IPS-20b (cell line): ENCODE measurements at regions not wholly inside any gene's neighbourhood (a gene's known extent, or its start where the extent isn't known, plus 50 kb on each side); places are given as distances from the start of the nearest gene placed in this dataset.
"Not testable (repeated sequence)": the region's sequence is repeated elsewhere in the genome, so short reads cannot be mapped to it uniquely, and the experiment has no call there.

Experiments
- H3K27ac ChIP-seq: one replicate; pipeline ENCODE4 v1.5.1; 2013; ENCODE audit warnings: low read length
- H3K27me3 ChIP-seq: 2 replicates; pipeline ENCODE4 v1.6.1; 2013; ENCODE audit warnings: mild to moderate bottlenecking, low read length, inconsistent platforms; ENCODE audit not compliant: insufficient read depth
- H3K36me3 ChIP-seq: 2 replicates; pipeline ENCODE4 v1.6.1; 2013; ENCODE audit warnings: low read depth, mild to moderate bottlenecking, inconsistent platforms, low read length, moderate library complexity; ENCODE audit not compliant: insufficient read depth
- H3K4me1 ChIP-seq: 2 replicates; pipeline ENCODE4 v1.6.1; 2013; ENCODE audit warnings: mild to moderate bottlenecking, control low read depth, inconsistent platforms, low read length, moderate library complexity; ENCODE audit not compliant: insufficient read depth
- H3K4me3 ChIP-seq: 2 replicates; pipeline ENCODE4 v1.5.1; 2013; ENCODE audit warnings: mild to moderate bottlenecking, low read length, inconsistent platforms
- H3K9ac ChIP-seq: 2 replicates; pipeline ENCODE4 v1.6.1; 2013; ENCODE audit warnings: low read depth, mild to moderate bottlenecking, inconsistent platforms, low read length, moderate library complexity
- H3K9me3 ChIP-seq: 2 replicates; pipeline ENCODE4 v1.6.1; 2013; ENCODE audit warnings: mild to moderate bottlenecking, low read depth, low read length, inconsistent platforms; ENCODE audit not compliant: insufficient read depth

DNA sequence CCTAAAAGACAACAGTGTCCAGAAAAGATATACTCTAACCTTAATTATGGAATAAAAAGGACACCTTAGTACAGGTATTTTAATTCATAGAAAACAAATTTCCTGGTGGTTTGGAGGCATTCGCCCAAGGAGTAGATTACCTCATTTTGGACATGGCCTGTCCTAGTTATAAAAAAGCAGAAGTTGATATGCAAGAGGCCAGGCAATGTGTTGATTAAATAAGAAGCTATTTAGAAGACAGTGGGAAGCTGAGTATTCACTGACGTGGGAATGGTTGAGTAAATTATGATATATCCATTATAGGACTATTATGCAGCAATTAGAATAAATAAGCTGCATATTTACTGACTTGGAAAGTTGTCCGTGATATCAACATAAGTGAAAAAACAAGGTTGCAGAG lies 314.9 kb downstream of the ALDH8A1 start:
- Histone ChIP-seq H3K27ac (no peak overlapping the region), H3K4me1 (peaks cover 11% of the 10 kb centered on the region), H3K9ac (no peak overlapping the region), H3K36me3 (no peaks in the 10 kb centered on the region), H3K9me3 (no peaks in the 10 kb centered on the region), H3K27me3 (no peaks in the 10 kb centered on the region), H3K4me3 (no peak overlapping the region)

DNA sequence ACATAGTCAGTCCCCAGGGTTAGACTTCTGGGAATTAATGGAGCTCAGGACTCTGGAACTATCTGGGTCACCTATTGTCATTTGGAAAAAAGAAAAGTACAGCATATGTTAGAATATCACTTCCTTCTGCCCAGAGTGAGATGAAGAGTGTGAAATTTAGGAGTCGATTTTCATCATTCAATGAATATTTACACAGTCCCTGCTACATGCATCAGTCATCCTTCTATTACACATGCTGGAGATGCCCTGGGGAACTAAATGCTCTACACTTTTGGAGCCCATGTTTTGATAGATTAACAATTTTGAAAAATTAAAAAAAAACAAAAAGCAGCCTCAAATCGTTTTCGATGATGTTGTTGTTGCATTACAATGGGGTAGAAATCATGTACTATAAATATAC lies 315.4 kb downstream of the ALDH8A1 start:
- H3K36me3 ChIP-seq: no peaks in the 10 kb centered on the region
- H3K9ac ChIP-seq: no peak overlapping the region
- H3K9me3 ChIP-seq: no peaks in the 10 kb centered on the region
- no peak overlapping the region for H3K27ac ChIP-seq
- peaks cover 11% of the 10 kb centered on the region for H3K4me1 ChIP-seq
- no peaks in the 10 kb centered on the region for H3K27me3 ChIP-seq
- no peak overlapping the region for H3K4me3 ChIP-seq

DNA sequence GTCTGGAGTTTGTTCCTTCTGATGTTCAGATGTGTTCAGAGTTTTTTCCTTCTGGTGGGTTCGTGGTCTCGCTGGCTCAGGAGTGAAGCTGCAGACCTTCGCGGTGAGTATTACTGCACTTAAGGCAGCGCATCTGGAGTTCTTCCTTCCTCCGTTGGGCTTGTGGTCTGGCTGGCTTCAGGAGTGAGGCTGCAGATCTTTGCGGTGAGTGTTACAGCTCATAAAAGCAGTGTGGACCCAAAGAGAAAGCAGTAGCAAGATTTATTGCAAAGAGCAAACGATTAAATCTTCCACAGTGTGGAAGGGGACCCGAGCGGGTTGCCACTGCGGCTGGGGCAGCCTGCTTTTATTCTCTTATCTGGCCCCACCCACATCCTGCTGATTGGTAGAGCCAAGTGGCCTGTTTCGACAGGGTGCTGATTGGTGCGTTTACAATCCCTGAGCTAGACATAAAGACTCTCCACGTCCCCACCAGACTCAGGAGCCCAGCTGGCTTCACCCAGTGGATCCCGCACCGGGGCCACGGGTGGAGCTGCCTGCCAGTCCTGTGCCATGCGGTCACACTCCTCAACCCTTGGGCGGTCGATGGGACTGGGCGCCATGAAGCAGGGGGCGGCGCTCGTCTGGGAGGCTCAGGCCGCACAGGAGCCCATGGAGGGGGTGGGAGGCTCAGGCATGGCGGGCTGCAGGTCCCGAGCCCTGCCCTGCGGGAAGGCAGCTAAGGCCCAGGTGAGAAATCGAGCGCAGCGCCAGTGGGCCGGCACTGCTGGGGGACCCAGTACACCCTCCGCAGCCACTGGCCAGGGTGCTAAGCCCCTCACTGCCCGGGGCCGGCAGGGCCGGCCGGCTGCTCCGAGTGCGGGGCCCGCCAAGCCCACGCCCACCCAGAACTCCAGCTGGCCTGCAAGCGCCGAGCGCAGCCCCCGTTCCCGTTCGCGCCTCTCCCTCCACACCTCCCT lies 315.3 kb upstream of the SGK1 start:
- not testable (repeated sequence) for H3K9ac ChIP-seq, H3K27ac ChIP-seq

DNA sequence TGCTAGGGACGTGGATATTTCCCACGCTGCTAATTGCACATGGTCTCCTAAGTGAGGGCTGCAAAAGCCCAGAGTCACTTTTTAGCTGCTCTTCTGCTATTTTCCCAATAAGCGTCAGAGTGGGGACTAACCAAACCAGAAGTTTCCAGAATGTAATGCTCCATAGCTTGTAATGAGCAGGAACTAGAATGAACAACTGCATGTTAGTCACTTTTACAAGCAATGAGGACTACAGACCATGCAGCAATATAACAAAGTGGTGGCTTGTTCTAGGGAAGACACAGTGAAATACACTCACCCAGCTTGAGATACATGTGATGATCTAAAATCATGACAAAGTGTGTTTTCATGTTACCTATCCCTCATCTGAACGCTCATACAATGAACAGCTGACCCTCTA lies 314.1 kb upstream of the SGK1 start:
- Histone ChIP-seq H3K27me3 (no peaks in the 10 kb centered on the region), H3K36me3 (no peaks in the 10 kb centered on the region), H3K27ac (no peak overlapping the region), H3K4me3 (no peak overlapping the region), H3K9ac (no peak overlapping the region), H3K9me3 (no peaks in the 10 kb centered on the region), H3K4me1 (no peaks in the 10 kb centered on the region)

More for the DNA sequence above, 315.3 kb upstream of the SGK1 start:
- H3K4me3 ChIP-seq, H3K4me1 ChIP-seq, H3K9me3 ChIP-seq, H3K27me3 ChIP-seq, H3K36me3 ChIP-seq: not testable (repeated sequence)

DNA sequence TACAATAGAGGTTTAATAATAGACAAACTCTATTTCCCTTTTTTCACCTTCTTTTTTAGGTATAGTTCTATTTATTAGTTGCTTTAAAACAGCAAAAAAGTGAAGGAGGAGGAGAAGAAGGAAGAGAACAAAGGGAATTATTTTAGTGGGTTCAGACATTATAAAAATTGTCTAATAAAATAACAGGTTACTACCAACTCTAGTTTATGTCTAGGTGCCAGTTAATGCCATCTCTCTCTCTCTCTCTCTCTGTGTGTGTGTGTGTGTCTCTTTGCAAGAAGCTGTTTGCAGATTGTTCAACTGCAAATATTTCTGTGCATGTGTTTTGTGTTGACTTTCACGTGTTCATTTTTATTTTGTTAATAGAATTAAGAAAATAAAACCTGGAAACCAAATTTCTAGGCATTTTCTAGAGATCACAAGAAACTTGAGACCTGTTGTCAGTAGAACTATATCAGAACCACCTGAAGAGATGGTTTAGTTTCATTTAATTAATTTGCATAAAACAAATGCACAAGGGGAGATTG lies 313.5 kb upstream of the SGK1 start:
- H3K27ac ChIP-seq: no peak overlapping the region

DNA sequence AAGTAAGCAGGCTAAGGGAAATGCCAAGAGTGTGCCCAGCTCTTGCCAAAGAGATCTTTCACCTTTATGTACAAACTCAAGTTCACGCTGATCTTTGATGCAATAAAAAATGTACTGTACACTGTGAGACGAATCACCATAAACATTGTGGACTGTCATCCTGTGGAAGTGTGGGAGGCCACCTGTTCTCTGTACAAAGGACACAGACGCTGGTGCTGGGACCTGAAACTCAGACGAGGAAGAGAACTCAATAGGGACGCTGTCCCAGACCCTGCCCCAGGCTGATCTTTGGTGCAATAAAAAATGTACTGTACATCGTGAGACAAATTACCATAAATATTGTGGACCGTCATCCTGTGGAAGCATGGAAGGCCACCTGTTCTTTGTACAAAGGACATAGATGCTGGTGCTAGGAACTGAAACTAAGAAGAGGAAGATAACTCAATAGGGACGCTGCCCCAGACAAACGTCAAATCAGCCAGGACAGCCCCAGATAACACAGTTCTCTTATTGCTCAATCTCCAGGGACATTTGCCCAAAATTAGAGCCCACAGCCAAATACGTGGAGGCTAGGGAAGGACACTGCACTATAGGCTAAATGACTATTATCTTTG lies 312.7 kb upstream of the SGK1 start:
- Histone ChIP-seq H3K36me3 (no peaks in the 10 kb centered on the region), H3K27ac (no peak overlapping the region), H3K9ac (no peak overlapping the region), H3K4me3 (no peak overlapping the region), H3K9me3 (no peaks in the 10 kb centered on the region), H3K4me1 (no peaks in the 10 kb centered on the region), H3K27me3 (no peaks in the 10 kb centered on the region)

More for the DNA sequence above, 313.5 kb upstream of the SGK1 start:
- Histone ChIP-seq H3K9me3 (no peaks in the 10 kb centered on the region), H3K4me3 (no peak overlapping the region), H3K36me3 (no peaks in the 10 kb centered on the region), H3K27me3 (no peaks in the 10 kb centered on the region), H3K9ac (no peak overlapping the region), H3K4me1 (no peaks in the 10 kb centered on the region)

DNA sequence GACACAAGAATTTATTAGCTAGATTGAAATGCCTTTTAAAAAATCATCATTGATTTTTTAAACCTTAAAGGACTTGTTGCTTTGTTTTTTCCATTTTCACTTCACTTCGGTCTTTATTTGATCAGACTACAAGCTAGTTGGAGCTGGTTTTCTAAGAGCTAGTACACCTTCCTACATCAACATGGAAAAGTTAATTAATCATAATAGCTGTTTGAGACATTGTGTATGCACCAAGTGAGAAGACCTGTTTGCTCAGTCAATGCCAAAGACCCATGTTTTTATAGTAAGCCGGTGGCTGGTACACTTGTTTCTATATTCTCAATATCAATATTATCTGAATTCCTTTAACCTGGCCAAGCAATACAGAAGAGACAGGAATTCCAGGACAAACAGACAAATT lies 310.2 kb upstream of the SGK1 start:
- no peak overlapping the region for H3K27ac ChIP-seq
- H3K4me3 ChIP-seq: no peak overlapping the region
- H3K9me3 ChIP-seq: no peaks in the 10 kb centered on the region
- H3K36me3 ChIP-seq: no peaks in the 10 kb centered on the region
- no peaks in the 10 kb centered on the region for H3K27me3 ChIP-seq
- H3K4me1 ChIP-seq: 0 out of 2 replicates have a peak, but pooled peaks cover 3% of the 10 kb centered on the region
- no peak overlapping the region for H3K9ac ChIP-seq

DNA sequence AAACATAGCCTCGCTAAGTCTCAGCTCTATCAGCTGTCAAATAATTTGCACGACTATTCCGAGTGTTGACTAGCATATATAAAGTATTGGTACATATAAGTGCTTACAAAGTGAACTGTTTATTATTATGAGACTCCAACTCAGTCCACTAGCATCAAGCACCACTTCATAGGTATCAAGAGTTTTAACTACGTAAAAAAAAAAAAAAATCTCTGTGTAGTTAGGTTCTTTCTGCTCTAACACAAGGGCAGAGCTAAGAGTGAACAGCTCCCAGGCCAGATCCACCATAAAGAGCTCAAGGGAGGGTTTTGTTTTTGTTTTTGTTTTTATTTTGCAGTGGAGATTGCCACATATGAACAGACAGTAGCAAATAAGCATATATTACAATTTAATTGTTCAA lies 309.8 kb upstream of the SGK1 start:
- H3K4me3 ChIP-seq: no peak overlapping the region
- H3K36me3 ChIP-seq: no peaks in the 10 kb centered on the region
- H3K9me3 ChIP-seq: no peaks in the 10 kb centered on the region
- 0 out of 2 replicates have a peak, but pooled peaks cover 8% of the 10 kb centered on the region for H3K4me1 ChIP-seq
- H3K9ac ChIP-seq: no peak overlapping the region
- no peaks in the 10 kb centered on the region for H3K27me3 ChIP-seq
- no peak overlapping the region for H3K27ac ChIP-seq

DNA sequence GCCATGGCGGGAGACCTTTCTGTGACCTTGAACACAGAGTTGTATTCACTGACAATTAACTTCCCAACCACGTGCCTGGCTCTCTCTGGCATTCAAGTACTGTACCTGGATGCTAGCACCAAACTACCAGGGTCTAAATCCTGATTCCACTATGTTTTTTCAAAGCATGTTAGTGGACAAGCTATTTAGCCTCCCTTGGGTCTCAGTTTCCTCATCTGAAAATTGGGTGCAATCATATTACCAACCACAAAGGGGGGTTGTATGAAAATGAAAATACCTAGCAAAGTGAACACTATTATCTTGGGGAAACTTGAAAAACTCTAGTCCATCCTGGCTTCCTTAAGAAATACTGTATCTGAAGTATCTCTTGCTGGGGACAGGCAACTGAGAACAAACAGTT lies 308.7 kb upstream of the SGK1 start:
- Histone ChIP-seq H3K4me1 (0 out of 2 replicates have a peak, but pooled peaks cover 8% of the 10 kb centered on the region), H3K9me3 (no peaks in the 10 kb centered on the region), H3K36me3 (no peaks in the 10 kb centered on the region), H3K27ac (no peak overlapping the region), H3K27me3 (no peaks in the 10 kb centered on the region), H3K9ac (no peak overlapping the region), H3K4me3 (no peak overlapping the region)

DNA sequence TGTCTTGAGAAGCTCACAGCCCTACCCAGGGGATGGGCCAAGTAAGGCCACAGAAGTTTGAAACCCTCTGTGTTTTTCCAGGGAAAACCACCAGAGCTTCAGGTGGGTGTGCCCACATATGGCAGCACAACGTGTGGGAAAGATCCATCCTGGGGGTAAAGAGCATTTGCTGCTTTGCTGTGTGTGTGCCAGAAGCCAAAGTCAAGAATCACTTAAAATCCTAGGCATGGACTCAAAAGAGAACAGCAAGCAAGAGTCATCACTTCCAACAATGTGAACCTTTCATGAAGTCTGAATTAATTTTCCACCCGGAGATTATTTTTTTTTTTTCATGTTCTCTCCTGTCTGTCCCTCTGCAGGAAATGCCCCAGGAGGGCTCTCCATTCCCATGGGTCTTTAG lies 308.2 kb upstream of the SGK1 start:
- H3K27ac ChIP-seq: no peak overlapping the region
- H3K4me1 ChIP-seq: 0 out of 2 replicates have a peak, but pooled peaks cover 8% of the 10 kb centered on the region
- H3K36me3 ChIP-seq: no peaks in the 10 kb centered on the region
- no peaks in the 10 kb centered on the region for H3K27me3 ChIP-seq
- no peak overlapping the region for H3K4me3 ChIP-seq
- no peaks in the 10 kb centered on the region for H3K9me3 ChIP-seq
- H3K9ac ChIP-seq: no peak overlapping the region

DNA sequence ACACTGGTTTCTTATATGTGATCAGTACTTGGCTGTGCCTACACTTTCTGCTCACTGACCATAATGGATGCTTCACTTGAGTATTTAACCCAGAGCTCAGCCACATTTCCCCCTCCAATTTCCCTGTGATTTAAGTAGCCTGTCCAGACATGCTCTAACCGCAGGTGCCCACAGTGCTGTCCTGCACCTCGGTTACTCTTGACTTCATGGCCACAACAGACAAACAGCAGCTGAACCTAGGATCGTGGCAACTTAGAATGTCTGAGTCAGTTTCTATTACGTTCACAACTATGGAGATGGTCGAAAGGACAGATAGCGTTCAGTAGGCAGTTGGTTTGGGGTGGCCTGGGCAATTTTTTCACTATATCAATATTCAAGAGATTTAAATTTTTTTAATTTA lies 306.9 kb upstream of the SGK1 start:
- no peak overlapping the region for H3K27ac ChIP-seq
- H3K4me3 ChIP-seq: no peak overlapping the region
- H3K9ac ChIP-seq: no peak overlapping the region
- 0 out of 2 replicates have a peak, but pooled peaks cover 8% of the 10 kb centered on the region for H3K4me1 ChIP-seq
- H3K36me3 ChIP-seq: no peaks in the 10 kb centered on the region
- H3K27me3 ChIP-seq: no peaks in the 10 kb centered on the region
- no peaks in the 10 kb centered on the region for H3K9me3 ChIP-seq

DNA sequence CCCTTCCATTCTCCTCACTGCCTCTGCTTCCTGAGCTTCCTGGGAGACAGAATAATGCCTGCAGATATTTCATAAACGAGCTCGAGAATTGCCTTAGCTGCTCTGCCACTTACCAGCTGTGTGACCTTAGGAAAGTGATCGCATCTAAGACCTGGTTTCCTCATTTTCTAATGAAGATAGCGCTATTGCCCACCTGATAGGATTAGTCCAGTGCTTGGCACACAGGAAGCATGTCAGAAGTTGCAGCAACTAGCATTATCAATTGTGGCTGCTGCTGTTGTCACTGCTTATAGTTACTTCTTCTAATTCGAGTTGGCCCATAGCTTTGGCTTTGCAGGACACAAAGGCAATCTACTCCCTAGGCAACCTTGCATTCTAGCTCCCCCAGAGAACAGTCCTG lies 305.5 kb upstream of the SGK1 start:
- H3K27me3 ChIP-seq: no peaks in the 10 kb centered on the region
- H3K4me1 ChIP-seq: 0 out of 2 replicates have a peak, but pooled peaks cover 8% of the 10 kb centered on the region
- H3K27ac ChIP-seq: no peak overlapping the region
- H3K36me3 ChIP-seq: no peaks in the 10 kb centered on the region
- no peak overlapping the region for H3K4me3 ChIP-seq
- H3K9ac ChIP-seq: no peak overlapping the region
- no peaks in the 10 kb centered on the region for H3K9me3 ChIP-seq
